Tibial artery (tissue), 4 donors: ENCODE measurements at regions not wholly inside any gene's neighbourhood (a gene's known extent, or its start where the extent isn't known, plus 50 kb on each side); places are given as distances from the start of the nearest gene placed in this dataset.

ENCODE experiments used
- DNase-seq, 2 donors: peaks; one replicate each; pipeline ENCODE4 v3.0.0-alpha.2; 2019
- H3K27ac ChIP-seq, 2 donors: fragments of 200-600 bp; sonication (generic) in 1 of 2; 1 replicate in 1 of 2; 2 replicates in 1 of 2; pipeline ENCODE4 v1.5.1; 2018 to 2019; ENCODE audit warnings: mild to moderate bottlenecking in 1 of 2
- H3K27me3 ChIP-seq, 2 donors: fragments of 200-600 bp; sonication (generic) in 1 of 2; one replicate each; pipeline versions ENCODE4 v1.5.1 to v1.6.0; 2016 to 2019
- H3K36me3 ChIP-seq, 3 donors: fragments of 200-600 bp; sonication (generic) in 2 of 3; one replicate each; pipeline ENCODE4 v1.5.1; 2016 to 2019; ENCODE audit warnings: mild to moderate bottlenecking in 2 of 3
- H3K4me1 ChIP-seq, 4 donors: fragments of 200-600 bp; sonication (generic) in 2 of 4; 1 replicate in 3 of 4; 2 replicates in 1 of 4; pipeline ENCODE4 v1.5.1; 2016 to 2019
- H3K4me3 ChIP-seq, 2 donors: fragments of 200-600 bp; sonication (generic) in 1 of 2; 1 replicate in 1 of 2; 2 replicates in 1 of 2; pipeline ENCODE4 v1.5.1; 2018 to 2019; ENCODE audit warnings: mild to moderate bottlenecking in 2 of 2
- H3K9me3 ChIP-seq, 3 donors: fragments of 200-600 bp; sonication (generic) in 1 of 3; one replicate each; pipeline ENCODE4 v1.5.1; 2016 to 2019
- intact Hi-C: fragments of 100-400 bp; cut with DNase I; formaldehyde crosslinking; loops from one replicate; pipeline ENCODE4 v1.15.0; 2023; ENCODE audit warnings: low total_unique reads
- TF ChIP-seq, protein P1 (sequence below), 2 experiments: fragments of 200-600 bp in 1 of 2; fragments of 450-650 bp in 1 of 2; IDR thresholded peaks; one replicate each; pipeline ENCODE4 v1.5.1; 2017 to 2019; ENCODE audit warnings: antibody characterized with exemption in 2 of 2, mild to moderate bottlenecking in 1 of 2, moderate library complexity in 1 of 2

DNA sequence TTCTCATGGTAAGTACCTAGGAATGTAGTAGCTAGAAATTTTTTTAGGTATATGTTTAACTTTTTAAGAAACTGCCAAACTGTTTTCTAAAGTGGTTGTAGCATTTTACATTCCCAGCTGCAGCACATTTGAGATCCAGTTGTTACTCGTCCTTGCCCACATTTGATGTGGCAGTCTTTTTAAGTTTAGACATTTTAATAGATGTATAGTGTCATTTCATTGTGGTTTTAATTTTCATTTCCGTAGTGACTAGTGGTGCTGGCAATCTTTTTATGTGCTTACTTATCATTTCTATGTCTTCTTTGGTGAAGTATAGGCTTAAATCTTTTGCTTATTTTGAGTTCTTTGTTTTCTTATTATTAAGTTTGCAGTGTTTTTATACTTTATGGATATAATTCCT is 171.6 kb downstream of the GAS1 start:
- peaks cover 0 to 5% of the 10 kb centered on the region in 2 donors for H3K27me3 ChIP-seq
- H3K4me3 ChIP-seq = no peak overlapping the region
- no peaks in the 10 kb centered on the region for H3K9me3 ChIP-seq
- no peaks in the 10 kb centered on the region for H3K4me1 ChIP-seq
- no peak for DNase-seq
- H3K27ac ChIP-seq = no peak overlapping the region
- no peaks in the 10 kb centered on the region for H3K36me3 ChIP-seq
- TF ChIP-seq, protein P1, sequence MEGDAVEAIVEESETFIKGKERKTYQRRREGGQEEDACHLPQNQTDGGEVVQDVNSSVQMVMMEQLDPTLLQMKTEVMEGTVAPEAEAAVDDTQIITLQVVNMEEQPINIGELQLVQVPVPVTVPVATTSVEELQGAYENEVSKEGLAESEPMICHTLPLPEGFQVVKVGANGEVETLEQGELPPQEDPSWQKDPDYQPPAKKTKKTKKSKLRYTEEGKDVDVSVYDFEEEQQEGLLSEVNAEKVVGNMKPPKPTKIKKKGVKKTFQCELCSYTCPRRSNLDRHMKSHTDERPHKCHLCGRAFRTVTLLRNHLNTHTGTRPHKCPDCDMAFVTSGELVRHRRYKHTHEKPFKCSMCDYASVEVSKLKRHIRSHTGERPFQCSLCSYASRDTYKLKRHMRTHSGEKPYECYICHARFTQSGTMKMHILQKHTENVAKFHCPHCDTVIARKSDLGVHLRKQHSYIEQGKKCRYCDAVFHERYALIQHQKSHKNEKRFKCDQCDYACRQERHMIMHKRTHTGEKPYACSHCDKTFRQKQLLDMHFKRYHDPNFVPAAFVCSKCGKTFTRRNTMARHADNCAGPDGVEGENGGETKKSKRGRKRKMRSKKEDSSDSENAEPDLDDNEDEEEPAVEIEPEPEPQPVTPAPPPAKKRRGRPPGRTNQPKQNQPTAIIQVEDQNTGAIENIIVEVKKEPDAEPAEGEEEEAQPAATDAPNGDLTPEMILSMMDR (IDR thresholded peaks at IDR 0.05) = no peak
- intact Hi-C loops = no loop called here

DNA sequence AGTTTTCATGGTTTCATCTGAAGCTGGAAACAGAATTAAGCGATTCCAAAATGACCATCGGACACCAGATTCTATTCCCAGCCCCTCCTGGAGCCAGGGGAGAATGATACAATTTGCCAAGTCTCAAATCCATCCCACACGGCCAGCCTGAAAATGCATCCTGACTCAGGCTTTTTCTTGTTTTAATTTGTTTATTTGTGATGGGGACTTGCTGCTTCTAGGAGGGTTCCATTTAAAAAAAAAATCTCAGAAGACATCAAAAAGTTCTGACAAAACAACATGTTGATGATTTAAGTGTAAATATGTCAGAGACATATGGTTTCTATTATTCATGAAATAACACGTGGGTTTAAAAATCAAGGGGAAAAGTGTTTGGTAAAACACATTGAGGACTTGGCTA is 173.2 kb downstream of the GAS1 start:
- intact Hi-C loops = no loop called here
- no peak overlapping the region for H3K4me3 ChIP-seq
- no peak for DNase-seq
- no peaks in the 10 kb centered on the region for H3K36me3 ChIP-seq
- H3K4me1 ChIP-seq = no peaks in the 10 kb centered on the region
- peaks cover 0 to 5% of the 10 kb centered on the region in 2 donors for H3K27me3 ChIP-seq
- no peak overlapping the region for H3K27ac ChIP-seq
- H3K9me3 ChIP-seq = no peaks in the 10 kb centered on the region
- TF ChIP-seq, protein P1 (IDR thresholded peaks at IDR 0.05) = no peak

DNA sequence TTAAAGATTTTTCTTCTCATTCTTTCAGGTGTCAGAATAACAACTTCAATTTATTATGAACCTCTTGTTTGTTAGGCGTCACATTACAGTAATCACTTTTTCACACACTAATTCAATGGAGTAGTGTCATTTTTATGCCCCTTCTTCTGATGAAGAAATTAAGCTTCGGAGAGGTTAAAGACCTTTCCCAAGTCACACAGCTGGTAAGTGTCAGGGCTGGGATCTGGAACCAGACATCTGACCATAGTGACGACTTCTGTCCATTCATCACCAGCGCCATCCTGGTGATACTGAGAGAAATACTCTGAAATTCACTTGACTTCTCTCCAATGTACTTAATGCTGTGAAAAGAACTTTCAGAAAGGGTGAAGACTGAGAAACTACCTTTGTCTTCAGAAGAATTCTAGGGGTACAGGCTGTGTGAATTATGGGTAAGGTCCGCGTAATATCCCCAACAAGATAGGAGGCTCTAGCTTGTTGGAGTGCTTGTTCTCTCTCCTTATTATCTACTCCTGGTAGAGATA is 173.8 kb downstream of the GAS1 start:
- Histone ChIP-seq H3K27ac (no peak overlapping the region), H3K9me3 (no peaks in the 10 kb centered on the region), H3K27me3 (peaks cover 0 to 5% of the 10 kb centered on the region in 2 donors), H3K4me3 (no peak overlapping the region), H3K36me3 (no peaks in the 10 kb centered on the region), H3K4me1 (no peaks in the 10 kb centered on the region)
- intact Hi-C loops = no loop called here
- no peak for DNase-seq
- TF ChIP-seq, protein P1 (IDR thresholded peaks at IDR 0.05) = no peak

DNA sequence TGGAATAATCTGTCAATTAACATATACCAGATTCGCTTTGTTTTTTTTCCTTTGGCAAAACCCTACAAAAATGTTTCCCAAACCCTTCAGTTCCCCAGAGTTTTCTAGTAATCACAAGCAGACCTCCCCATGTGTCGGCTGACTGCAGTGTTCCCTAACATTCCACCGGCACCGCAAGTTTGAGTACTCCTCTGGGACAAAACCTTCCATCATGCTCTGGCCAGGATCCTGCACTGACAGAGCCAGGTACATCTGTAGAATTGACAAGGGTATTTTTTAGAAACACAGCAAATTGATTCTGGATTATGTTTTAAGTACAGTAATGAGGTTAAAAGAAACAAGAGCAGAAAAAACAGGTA is 174.7 kb downstream of the GAS1 start:
- Histone ChIP-seq H3K4me3 (no peak overlapping the region), H3K36me3 (no peaks in the 10 kb centered on the region), H3K4me1 (no peaks in the 10 kb centered on the region), H3K9me3 (no peaks in the 10 kb centered on the region), H3K27me3 (peaks cover 0 to 5% of the 10 kb centered on the region in 2 donors), H3K27ac (no peak overlapping the region)
- TF ChIP-seq, protein P1 (IDR thresholded peaks at IDR 0.05) = no peak
- intact Hi-C loops = no loop called here
- no peak for DNase-seq

DNA sequence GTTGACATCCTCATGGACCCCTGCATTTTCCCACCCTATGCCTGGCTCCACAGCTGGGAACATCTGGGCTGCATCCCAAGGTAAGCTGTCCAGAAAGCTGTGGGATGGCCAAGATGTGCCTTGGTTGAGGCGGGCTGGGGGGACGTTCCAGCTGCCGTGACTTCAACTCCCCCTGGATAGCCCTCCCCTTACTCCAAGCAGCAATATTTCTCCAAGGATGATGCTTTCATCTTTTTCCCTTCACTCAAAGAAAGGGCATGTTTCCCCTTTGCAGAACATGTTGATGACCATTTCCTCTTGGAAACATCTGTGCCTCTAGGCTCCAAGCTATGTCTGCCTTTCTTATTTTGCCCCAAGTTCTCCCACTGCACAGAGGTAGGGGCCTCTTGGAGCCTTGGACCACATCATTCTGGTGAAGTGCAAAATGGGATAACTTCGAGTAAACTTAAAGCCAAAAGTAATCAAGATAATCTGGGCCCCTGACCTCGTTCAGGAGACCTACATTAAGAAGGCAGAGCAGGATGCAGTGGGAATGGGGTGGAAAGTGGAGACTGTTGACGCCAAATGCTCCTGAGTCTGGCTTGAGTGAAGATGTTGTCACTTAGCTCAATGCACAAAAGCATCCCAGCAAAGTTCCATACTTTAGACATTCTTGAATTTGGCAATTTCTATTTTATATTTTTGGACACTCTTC is 175.2 kb downstream of the GAS1 start:
- DNase-seq = no peak

More for the DNA sequence above, 175.2 kb downstream of the GAS1 start:
- intact Hi-C loops = no loop called here
- Histone ChIP-seq H3K4me3 (no peak overlapping the region), H3K27me3 (peaks cover 0 to 5% of the 10 kb centered on the region in 2 donors), H3K36me3 (no peaks in the 10 kb centered on the region), H3K27ac (no peak overlapping the region), H3K9me3 (no peaks in the 10 kb centered on the region), H3K4me1 (no peaks in the 10 kb centered on the region)
- TF ChIP-seq, protein P1 (IDR thresholded peaks at IDR 0.05) = no peak
